Skeletal muscle satellite cell (primary cell): ENCODE measurements at regions not wholly inside any gene's neighbourhood (a gene's known extent, or its start where the extent isn't known, plus 50 kb on each side); places are given as distances from the start of the nearest gene placed in this dataset.

ENCODE experiments used
- H3K27me3 ChIP-seq: 2 replicates; pipeline ENCODE4 v1.7.0; 2013; ENCODE audit warnings: low read length; ENCODE audit not compliant: control insufficient read depth, insufficient read depth
- H3K36me3 ChIP-seq: 2 replicates; pipeline ENCODE4 v1.7.0; 2013; ENCODE audit warnings: mild to moderate bottlenecking, control low read depth, low read length; ENCODE audit not compliant: insufficient read depth
- H3K4me1 ChIP-seq: 2 replicates; pipeline ENCODE4 v1.7.0; 2013; ENCODE audit warnings: low read length; ENCODE audit not compliant: control insufficient read depth, insufficient read depth
- H3K4me2 ChIP-seq: 2 replicates; pipeline ENCODE4 v1.7.0; 2013; ENCODE audit warnings: mild to moderate bottlenecking, low read length
- H3K4me3 ChIP-seq: 2 replicates; pipeline ENCODE4 v1.7.0; 2013; ENCODE audit warnings: low read length
- H3K9ac ChIP-seq: 2 replicates; pipeline ENCODE4 v1.7.0; 2013; ENCODE audit warnings: mild to moderate bottlenecking, low read depth, low read length, moderate library complexity
- H3K9me3 ChIP-seq: replicated peaks from 2 replicates; pipeline ENCODE4 v1.7.0; 2013; ENCODE audit warnings: mild to moderate bottlenecking, control low read depth, low read length

DNA sequence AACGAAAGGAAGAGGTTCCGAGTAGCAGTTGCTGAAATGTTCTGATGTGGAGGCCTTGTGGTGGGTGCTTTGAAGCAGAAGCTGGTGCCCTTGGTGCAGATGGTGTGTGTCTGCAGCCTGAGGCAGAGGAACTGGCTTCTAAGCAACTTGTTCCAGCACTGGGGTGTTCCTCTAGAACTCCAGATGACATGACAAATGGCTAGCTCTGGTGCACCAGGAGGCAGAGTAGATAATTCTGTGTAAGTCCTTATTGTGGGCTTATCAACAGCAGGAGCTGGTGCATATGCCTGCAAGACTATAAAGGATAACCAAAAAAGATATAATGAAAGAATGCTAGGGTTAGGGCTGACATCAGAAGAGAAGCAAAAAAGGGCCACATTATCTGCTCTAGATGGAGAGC is 76.5 kb downstream of the ARL5B start:
- no peaks in the 10 kb centered on the region for H3K36me3 ChIP-seq
- H3K4me3 ChIP-seq = no peak overlapping the region
- no peak overlapping the region for H3K9ac ChIP-seq
- H3K4me1 ChIP-seq = peaks cover 23% of the 10 kb centered on the region
- H3K4me2 ChIP-seq = no peak overlapping the region
- H3K9me3 ChIP-seq = no peaks in the 10 kb centered on the region
- no peaks in the 10 kb centered on the region for H3K27me3 ChIP-seq

DNA sequence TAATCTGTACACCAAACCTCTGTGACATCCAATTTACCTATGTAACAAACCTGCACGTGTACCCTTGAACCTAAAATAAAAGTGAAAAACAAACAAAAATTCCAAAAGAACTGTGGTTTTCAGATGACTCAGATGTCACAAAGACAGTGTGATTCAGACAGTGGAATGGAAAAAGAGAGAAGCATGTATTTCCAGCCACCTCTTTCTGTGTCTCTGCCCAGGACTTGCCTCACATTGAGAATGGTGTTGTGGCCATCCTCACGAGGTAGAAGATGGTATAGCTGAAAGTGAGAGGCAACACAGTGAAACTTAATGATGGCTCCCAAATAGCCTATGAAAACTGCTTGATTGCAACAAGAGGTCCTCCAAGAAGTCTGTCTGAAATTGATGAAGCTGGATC is 78.0 kb downstream of the ARL5B start:
- H3K36me3 ChIP-seq = no peaks in the 10 kb centered on the region
- peaks cover 23% of the 10 kb centered on the region for H3K4me1 ChIP-seq
- no peak overlapping the region for H3K4me3 ChIP-seq
- H3K9me3 ChIP-seq = no peaks in the 10 kb centered on the region
- H3K27me3 ChIP-seq = no peaks in the 10 kb centered on the region
- H3K9ac ChIP-seq = no peak overlapping the region
- no peak overlapping the region for H3K4me2 ChIP-seq

DNA sequence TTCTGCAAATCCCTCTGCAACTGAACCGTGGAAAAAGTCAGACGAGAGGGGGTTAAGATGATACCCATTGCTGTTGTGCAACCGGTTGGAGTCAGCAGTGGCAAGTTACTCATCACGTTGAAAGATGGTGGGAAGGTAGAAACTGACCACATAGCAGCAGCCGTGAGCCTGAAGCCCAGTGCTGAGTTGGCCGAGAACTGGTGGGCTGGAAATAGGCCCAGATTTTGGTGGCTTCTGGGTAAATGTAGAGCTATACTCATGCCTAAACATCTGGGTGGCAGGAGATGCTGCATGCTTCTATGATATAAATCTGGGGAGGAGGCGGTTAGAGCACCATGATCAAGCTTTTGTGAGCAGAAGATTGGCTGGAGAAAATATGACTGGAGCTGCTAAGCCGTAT is 78.6 kb downstream of the ARL5B start:
- no peaks in the 10 kb centered on the region for H3K36me3 ChIP-seq
- H3K4me3 ChIP-seq = no peak overlapping the region
- H3K27me3 ChIP-seq = no peaks in the 10 kb centered on the region
- H3K9me3 ChIP-seq = no peaks in the 10 kb centered on the region
- H3K9ac ChIP-seq = no peak overlapping the region
- peaks cover 23% of the 10 kb centered on the region for H3K4me1 ChIP-seq
- H3K4me2 ChIP-seq = no peak overlapping the region

DNA sequence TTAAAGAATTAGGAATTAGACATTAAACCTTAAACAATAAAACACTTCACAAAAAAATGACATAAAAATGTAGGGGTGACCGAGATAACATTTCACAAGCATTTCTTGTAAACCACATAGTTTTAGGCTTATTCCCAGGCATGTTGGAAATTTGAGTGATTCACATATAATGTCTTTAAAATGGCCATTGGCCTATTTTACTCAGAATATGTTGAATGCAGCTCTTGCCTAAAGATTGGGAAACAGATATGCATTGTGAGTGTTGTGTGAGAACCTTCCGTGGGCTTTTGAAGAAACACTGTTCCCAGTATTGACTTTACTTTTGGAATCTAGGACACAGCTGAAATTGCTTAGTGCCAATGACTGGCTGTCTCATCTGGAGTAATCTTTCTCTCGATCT is 79.6 kb downstream of the ARL5B start:
- Histone ChIP-seq H3K4me2 (no peak overlapping the region), H3K36me3 (no peaks in the 10 kb centered on the region), H3K4me1 (peaks cover 23% of the 10 kb centered on the region), H3K9ac (no peak overlapping the region), H3K4me3 (no peak overlapping the region), H3K9me3 (no peaks in the 10 kb centered on the region), H3K27me3 (no peaks in the 10 kb centered on the region)

DNA sequence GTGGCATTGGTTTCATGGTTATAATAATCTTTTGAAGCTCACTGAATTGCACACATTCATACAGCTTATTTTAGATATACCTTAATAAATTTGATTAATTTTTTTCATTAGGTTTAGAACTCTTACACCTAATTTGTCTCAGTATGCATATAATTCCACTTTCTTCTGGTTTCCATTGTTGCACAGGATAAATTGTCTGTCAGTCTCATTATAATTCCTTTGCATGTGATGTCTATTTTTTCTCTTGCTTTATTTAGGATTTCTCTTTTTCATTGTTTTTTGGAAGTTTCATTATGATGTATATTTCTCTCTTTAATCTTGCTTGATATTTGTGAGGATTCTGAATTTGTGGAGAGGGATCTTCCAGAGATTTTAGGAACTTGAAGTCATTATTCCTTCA is 84.7 kb downstream of the ARL5B start:
- H3K27me3 ChIP-seq = no peaks in the 10 kb centered on the region
- no peaks in the 10 kb centered on the region for H3K36me3 ChIP-seq
- H3K9me3 ChIP-seq = no peaks in the 10 kb centered on the region
- peaks cover 3% of the 10 kb centered on the region for H3K4me1 ChIP-seq
- H3K9ac ChIP-seq = no peak overlapping the region
- no peak overlapping the region for H3K4me2 ChIP-seq
- H3K4me3 ChIP-seq = no peak overlapping the region

DNA sequence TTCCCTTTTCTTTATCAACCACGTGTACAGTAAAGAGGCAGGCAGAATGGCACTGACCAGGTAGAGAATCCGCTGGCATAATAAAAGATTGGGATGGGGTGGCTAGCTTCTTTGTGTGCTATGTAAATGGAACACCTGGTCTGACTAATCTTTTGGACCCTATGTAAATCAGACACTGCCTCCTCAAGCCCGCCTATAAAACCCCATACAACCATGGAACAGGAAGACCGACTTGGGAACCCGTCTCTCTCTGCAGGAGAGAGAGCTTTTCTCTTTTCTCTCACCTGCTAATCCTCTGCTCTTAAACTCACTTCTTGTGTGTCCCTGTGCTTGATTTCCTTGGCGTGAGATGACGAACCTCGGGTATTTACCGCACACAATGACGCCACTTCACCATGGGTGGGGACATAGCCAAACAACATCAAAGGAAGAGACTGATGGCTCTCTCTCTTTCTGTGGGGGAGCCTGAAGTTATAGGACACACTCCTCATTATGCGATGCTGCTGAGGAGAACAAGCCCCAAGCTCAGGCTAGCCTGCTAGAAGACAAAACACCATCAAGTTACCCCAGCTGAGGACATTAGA is 94.2 kb downstream of the ARL5B start:
- no peak overlapping the region for H3K4me2 ChIP-seq
- peaks cover 3% of the 10 kb centered on the region for H3K27me3 ChIP-seq
- no peaks in the 10 kb centered on the region for H3K4me1 ChIP-seq
- no peaks in the 10 kb centered on the region for H3K9me3 ChIP-seq
- no peaks in the 10 kb centered on the region for H3K36me3 ChIP-seq
- H3K9ac ChIP-seq = no peak overlapping the region
- H3K4me3 ChIP-seq = no peak overlapping the region

DNA sequence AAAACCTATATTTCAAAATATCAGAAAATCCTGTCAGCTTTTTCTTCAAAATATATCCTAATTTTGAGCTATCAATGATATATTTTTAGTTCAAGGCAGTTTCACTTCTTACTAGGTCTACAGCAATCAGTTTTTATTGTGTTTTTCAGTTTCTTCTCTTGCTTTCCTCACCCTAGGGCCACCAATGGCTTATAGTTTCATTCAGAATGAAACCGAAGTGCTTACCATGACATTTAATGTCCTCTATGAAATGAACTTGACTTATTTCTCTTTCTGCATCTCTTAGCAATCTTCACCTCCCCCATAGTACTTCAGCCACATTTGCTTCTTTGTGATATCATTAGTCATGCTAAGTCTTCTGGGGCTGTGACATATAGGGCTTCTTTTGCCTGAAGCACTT is 100.3 kb downstream of the ARL5B start:
- no peak overlapping the region for H3K4me2 ChIP-seq
- H3K27me3 ChIP-seq = no peaks in the 10 kb centered on the region
- no peak overlapping the region for H3K9ac ChIP-seq
- H3K9me3 ChIP-seq = no peaks in the 10 kb centered on the region
- no peak overlapping the region for H3K4me3 ChIP-seq
- H3K36me3 ChIP-seq = no peaks in the 10 kb centered on the region
- H3K4me1 ChIP-seq = no peaks in the 10 kb centered on the region

DNA sequence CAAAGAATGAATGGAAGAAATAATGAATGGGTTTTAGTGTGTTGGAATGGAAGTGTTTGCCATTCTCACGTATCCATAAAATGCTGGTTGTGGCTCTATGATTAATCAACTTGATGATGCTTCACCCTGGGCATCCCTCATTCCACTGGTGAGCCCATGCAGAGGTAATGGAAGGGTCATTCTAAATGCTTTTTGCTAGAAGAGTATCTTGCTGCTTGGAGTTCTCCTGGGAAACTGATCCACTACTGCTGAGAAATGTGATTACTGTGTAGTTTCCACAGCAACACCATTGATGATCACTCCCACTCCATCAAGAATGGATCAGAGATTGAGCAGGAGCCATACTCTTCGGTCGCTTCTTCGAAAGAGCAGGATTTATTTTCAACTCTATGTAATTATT is 101.6 kb downstream of the ARL5B start:
- Histone ChIP-seq H3K36me3 (no peaks in the 10 kb centered on the region), H3K9ac (no peak overlapping the region), H3K9me3 (no peaks in the 10 kb centered on the region), H3K27me3 (no peaks in the 10 kb centered on the region), H3K4me3 (no peak overlapping the region), H3K4me2 (no peak overlapping the region), H3K4me1 (no peaks in the 10 kb centered on the region)

DNA sequence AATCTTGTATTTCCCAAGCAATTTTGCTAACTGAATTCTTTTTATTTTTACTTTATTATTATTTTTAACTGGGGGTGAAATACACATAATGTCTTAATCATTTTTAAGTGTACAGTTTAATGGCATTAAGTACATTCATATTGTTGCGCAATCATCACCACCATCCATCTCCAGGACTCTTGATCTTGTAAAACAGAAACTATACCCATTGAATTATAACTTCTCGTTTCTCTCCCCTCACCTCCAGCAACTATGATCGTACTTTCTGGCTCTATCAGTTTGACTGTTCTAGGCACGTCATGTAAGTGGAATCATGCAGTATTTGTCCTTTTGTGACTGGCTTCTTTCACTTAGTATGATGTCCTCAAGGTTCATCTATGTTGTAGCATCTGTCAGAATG is 108.8 kb downstream of the ARL5B start:
- Histone ChIP-seq H3K9ac (no peak overlapping the region), H3K9me3 (no peaks in the 10 kb centered on the region), H3K27me3 (no peaks in the 10 kb centered on the region), H3K36me3 (no peaks in the 10 kb centered on the region), H3K4me2 (no peak overlapping the region), H3K4me3 (no peak overlapping the region), H3K4me1 (no peaks in the 10 kb centered on the region)

DNA sequence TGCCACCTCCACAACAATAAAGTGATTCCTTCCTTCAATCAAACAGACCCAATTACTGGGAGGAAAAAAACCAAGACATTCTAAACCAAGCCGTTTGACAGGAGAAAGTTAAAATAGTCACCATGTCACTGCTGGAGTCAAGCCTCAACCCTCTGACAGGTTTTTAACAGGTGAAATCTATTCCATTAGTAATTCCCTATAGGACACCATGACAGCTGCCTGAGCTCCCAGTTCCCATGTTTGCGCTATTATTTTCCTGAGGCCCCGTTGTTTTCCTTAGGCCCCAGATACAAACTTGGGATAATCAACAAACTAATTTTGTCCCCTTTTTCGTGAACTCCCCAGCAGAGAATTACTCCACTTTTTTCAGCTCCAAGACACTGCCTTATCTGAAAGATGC is 113.9 kb downstream of the ARL5B start:
- no peaks in the 10 kb centered on the region for H3K4me1 ChIP-seq
- H3K4me3 ChIP-seq = no peak overlapping the region
- H3K9ac ChIP-seq = no peak overlapping the region
- H3K27me3 ChIP-seq = no peaks in the 10 kb centered on the region
- no peaks in the 10 kb centered on the region for H3K36me3 ChIP-seq
- no peaks in the 10 kb centered on the region for H3K9me3 ChIP-seq
- H3K4me2 ChIP-seq = no peak overlapping the region

DNA sequence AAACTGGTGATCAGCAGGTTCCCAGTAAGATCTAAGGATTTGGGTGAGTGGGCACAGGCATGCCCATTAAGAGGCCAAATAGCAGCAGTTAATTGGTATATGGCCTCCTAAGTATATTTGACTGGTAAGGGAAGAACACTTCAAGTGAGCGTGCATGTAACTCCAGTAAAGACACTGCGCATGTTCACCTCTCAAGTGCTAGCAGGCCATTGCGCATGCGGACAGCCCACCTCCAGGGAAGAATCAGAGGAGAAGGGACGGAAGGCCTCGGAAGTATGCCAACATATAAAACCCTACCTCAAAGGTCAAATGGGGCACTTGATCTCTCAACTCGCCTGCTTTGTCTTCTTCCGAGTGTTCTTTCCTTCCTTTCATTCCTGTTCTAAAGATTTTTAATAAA is 118.0 kb downstream of the ARL5B start:
- no peaks in the 10 kb centered on the region for H3K4me1 ChIP-seq
- H3K4me2 ChIP-seq = no peak overlapping the region
- H3K4me3 ChIP-seq = no peak overlapping the region
- H3K27me3 ChIP-seq = no peaks in the 10 kb centered on the region
- H3K9ac ChIP-seq = no peak overlapping the region
- no peaks in the 10 kb centered on the region for H3K9me3 ChIP-seq
- H3K36me3 ChIP-seq = no peaks in the 10 kb centered on the region

DNA sequence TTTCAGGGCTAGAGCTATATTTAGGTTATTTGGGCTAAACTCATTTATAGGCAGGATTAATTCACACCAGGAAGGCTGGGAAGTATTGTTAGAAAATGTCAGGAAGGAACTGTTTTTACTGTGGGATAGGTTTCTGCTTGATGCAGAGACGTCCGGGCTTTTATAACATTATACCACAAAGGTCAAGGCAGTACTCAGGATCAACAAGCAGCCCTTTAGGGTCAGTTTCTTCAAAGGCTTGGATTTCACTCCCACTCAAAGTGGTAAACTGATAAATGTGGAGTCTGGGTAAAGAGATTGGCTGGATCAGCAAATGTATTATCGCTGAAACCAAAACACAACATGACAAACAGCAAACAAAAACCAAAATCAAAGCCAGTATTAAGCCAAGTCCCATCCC is 127.2 kb downstream of the ARL5B start:
- no peaks in the 10 kb centered on the region for H3K9me3 ChIP-seq
- H3K4me2 ChIP-seq = no peak overlapping the region
- H3K4me3 ChIP-seq = no peak overlapping the region
- no peaks in the 10 kb centered on the region for H3K4me1 ChIP-seq
- H3K27me3 ChIP-seq = no peaks in the 10 kb centered on the region
- H3K36me3 ChIP-seq = no peaks in the 10 kb centered on the region
- no peak overlapping the region for H3K9ac ChIP-seq
